ENCODE measurements at regions not wholly inside any gene's neighbourhood (a gene's known extent, or its start where the extent isn't known, plus 50 kb on each side); places are given as distances from the start of the nearest gene placed in this dataset.

GRCh38 chr14:26199590-26200370 is 398.1 kb downstream of the NOVA1 start:
- no peak overlapping the region for H2AFZ ChIP-seq (ENCODE audit: low read depth, low read length)
- no peak overlapping the region for H3K9ac ChIP-seq (replicated peaks; ENCODE audit: extremely low read depth, insufficient read depth, low read length)
- no peak overlapping the region for H3K27ac ChIP-seq (ENCODE audit: insufficient read depth, low read depth, low read length)
- no peaks in the 10 kb centered on the region for H3K27me3 ChIP-seq (ENCODE audit: control insufficient read depth in 2 of 2, insufficient read depth in 2 of 2, low read length in 2 of 2)
- H3K4me2 ChIP-seq (ENCODE audit: insufficient read depth, low read length): no peak overlapping the region
- H3K4me3 ChIP-seq (replicated peaks in 1 of 3; ENCODE audit: insufficient read depth in 1 of 3, low read depth in 1 of 3, low read length in 3 of 3): no peak overlapping the region
- intact Hi-C loops (cut with micrococcal nuclease): no loop called here
- FAIRE-seq: no peak
- DNase-seq (ENCODE audit: low read depth, low spot score): no peak
- BruUV-seq (replicated peaks): no TSS peak
- ChIA-PET CTCF (interaction anchor here (1.2 kb wide), 1 partner anchor 14 kb away, joined by 3 read pairs; no protein-coding TSS in a partner anchor), POLR2A (no interaction called here)
- no peaks in the 10 kb centered on the region for H3K36me3 ChIP-seq (ENCODE audit: control insufficient read depth in 2 of 2, extremely low read depth in 1 of 2, insufficient read depth in 2 of 2, low read length in 2 of 2)
- TF ChIP-seq MAX (IDR thresholded peaks at IDR 0.05; ENCODE audit: insufficient read depth, insufficient read length): no peak
- TF ChIP-seq GATA2 (IDR thresholded peaks at IDR 0.05; ENCODE audit: insufficient read depth, insufficient read length, low read depth, low read length): no peak
- TF ChIP-seq EZH2 (IDR thresholded peaks at IDR 0.05; ENCODE audit: borderline replicate concordance, low read depth, low read length, severe bottlenecking): no peak
- TF ChIP-seq POLR2A (IDR thresholded peaks at IDR 0.05; ENCODE audit: low read depth, low read length): no peak
- TF ChIP-seq POLR2AphosphoS5 (IDR thresholded peaks at IDR 0.05; ENCODE audit: insufficient read depth, low read depth, low read length): no peak
- TF ChIP-seq CTCF (IDR thresholded peaks at IDR 0.05; ENCODE audit: extremely low read depth in 1 of 2, insufficient read depth in 1 of 2, low read depth in 1 of 2, low read length in 2 of 2): no peak
- TF ChIP-seq FOS (IDR thresholded peaks at IDR 0.05; ENCODE audit: borderline replicate concordance, insufficient read depth, low read length): no peak
- no peak for TF ChIP-seq MYC (IDR thresholded peaks at IDR 0.05; ENCODE audit: low read depth, low read length)
- no peak for TF ChIP-seq JUN (IDR thresholded peaks at IDR 0.05; ENCODE audit: borderline replicate concordance, insufficient read depth, insufficient read length, low read depth)
- no peaks in the 10 kb centered on the region for H3K9me3 ChIP-seq (replicated peaks; ENCODE audit: control insufficient read depth, insufficient read depth, low read length)
- dilution Hi-C loops (cut with MboI; ENCODE audit: extremely low pct_ligation_motif_present, low sequenced_read_pairs): no loop called here
- no peaks in the 10 kb centered on the region for H3K9me1 ChIP-seq (replicated peaks; ENCODE audit: control insufficient read depth, extremely low read depth, insufficient read depth, low read length)
- H3K79me2 ChIP-seq (ENCODE audit: control insufficient read depth, insufficient read depth, low read length): no peaks in the 10 kb centered on the region
- H4K20me1 ChIP-seq (replicated peaks; ENCODE audit: control insufficient read depth, extremely low read depth, insufficient read depth, low read length): no peaks in the 10 kb centered on the region
- H3K4me1 ChIP-seq (ENCODE audit: control insufficient read depth, extremely low read depth, insufficient read depth, low read length): no peaks in the 10 kb centered on the region
